WTC11 (cell line): ENCODE measurements at regions not wholly inside any gene's neighbourhood (a gene's known extent, or its start where the extent isn't known, plus 50 kb on each side); places are given as distances from the start of the nearest gene placed in this dataset.

ENCODE experiments used
- CTCF ChIP-seq: fragments of 200-600 bp; IDR thresholded peaks from 2 replicates; pipeline ENCODE4 v1.8.0; 2022; ENCODE audit warnings: antibody characterized with exemption
- NFATC4 ChIP-seq: fragments of 250-450 bp; sonication (Bioruptor Pico); IDR thresholded peaks from 2 replicates; pipeline ENCODE4 v1.9.0; 2021; ENCODE audit warnings: mild to moderate bottlenecking
- NFE2L1 ChIP-seq: sonication (generic); formaldehyde crosslinking; IDR thresholded peaks from 2 replicates; pipeline ENCODE4 v1.8.1; 2023; ENCODE audit warnings: missing genetic modification reagents
- ZNF121 ChIP-seq: sonication (generic); formaldehyde crosslinking; IDR thresholded peaks from 2 replicates; pipeline ENCODE4 v1.8.0; 2023; ENCODE audit warnings: missing genetic modification reagents

- TF ChIP-seq NFE2L1 (CRISPR knock-in tag) (no peak), CTCF (no peak), NFATC4 (CRISPR knock-in tag) (no peak), ZNF121 (CRISPR knock-in tag) (no peak)
Observed at GRCh38 chr3:190205739-190206138, 85.0 kb upstream of the P3H2 start.
